HG03135 (cell line): ENCODE measurements at regions not wholly inside any gene's neighbourhood (a gene's known extent, or its start where the extent isn't known, plus 50 kb on each side); places are given as distances from the start of the nearest gene placed in this dataset.
"Not testable (repeated sequence)": the region's sequence is repeated elsewhere in the genome, so short reads cannot be mapped to it uniquely, and the experiment has no call there.

ENCODE experiments used
- ATAC-seq: cut with Tn5 transposase; IDR thresholded peaks from one replicate; pipeline ENCODE4 v1.9.1; 2021; ENCODE audit warnings: mild to moderate bottlenecking, moderate library complexity; ENCODE audit not compliant: unreplicated experiment

GRCh38 chr3:635393-635792, 438.8 kb downstream of the CHL1 start:
- no peak for ATAC-seq

GRCh38 chr3:643376-643775, 446.8 kb downstream of the CHL1 start:
- ATAC-seq: no peak

DNA sequence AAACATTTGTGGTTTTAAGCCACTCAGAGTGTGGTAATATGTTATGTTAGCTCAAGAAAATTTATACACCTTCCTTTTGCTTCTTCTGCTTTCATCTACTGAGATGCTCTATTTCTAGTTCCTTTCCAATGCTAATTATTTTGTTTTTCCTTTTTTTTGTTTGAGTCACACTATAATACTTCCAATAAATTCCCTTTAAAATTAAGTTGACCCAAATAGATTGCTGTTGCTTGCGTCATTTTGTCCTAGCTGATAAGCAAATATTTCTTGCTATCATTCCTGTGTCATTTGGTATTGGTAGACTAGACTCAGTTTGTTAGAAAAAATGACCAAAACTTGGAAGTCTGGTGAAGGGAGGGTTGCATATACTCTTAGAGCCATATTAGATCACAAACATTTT, 437.0 kb upstream of the CNTN6 start:
- no peak for ATAC-seq

- ATAC-seq: no peak
Measured at GRCh38 chr3:661356-661755, 431.5 kb upstream of the CNTN6 start.

DNA sequence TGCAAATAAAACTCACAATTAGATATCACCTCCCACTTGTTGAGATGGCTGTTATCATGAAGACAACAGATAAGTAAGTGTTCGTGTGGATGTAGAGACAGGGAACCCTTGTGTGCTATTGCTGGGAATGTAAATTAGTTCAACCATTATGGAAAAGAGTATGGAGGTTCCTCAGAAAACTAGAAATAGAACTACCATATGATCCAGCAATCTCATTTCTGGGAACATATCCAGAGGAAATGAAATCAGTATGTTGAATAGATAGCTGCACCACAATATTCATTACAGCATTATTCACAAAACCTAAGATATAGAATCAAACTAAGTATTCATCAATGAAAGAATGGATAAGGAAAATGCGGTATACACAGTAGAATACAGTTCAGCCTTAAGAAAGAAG, 418.7 kb upstream of the CNTN6 start:
- no peak for ATAC-seq

DNA sequence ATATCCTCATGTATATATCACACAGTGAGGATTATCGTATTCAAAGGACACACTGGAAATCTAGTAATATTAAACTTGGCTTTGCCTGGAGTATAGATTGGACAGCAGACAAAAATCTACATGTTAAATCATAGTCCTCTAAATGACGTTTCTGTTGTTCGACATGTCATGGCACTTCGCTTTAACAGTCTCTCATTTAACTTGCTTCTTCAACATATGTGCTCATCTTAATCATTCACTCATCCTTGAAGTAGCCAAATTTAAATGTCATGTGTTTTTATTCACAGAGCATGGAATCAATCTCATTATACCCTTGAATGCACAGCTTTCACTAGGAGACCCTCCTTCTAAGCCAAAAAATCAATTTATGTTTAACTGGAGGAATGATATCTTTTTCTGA, 417.0 kb upstream of the CNTN6 start:
- no peak for ATAC-seq

DNA sequence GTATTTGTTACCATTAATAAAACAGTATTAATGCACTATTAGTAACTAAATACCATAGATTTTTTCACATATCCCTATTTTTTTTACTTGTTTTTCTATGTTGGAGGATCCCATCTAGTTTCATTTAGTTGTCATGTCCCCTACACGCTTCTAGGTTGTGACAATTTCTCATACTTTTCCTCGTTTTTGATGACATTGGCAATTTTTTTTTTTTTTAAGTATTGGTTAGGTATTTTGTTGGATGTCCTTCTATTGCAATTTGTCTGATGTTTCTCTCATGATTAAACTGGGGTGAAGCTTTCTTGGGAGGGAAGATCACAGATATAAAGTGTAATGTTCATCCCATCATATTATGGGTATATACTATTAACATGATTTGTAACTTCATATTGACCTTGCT, 409.1 kb upstream of the CNTN6 start:
- ATAC-seq: no peak

GRCh38 chr3:690770-691169, 402.1 kb upstream of the CNTN6 start:
- no peak for ATAC-seq

GRCh38 chr3:700514-700913, 392.3 kb upstream of the CNTN6 start:
- ATAC-seq: no peak

DNA sequence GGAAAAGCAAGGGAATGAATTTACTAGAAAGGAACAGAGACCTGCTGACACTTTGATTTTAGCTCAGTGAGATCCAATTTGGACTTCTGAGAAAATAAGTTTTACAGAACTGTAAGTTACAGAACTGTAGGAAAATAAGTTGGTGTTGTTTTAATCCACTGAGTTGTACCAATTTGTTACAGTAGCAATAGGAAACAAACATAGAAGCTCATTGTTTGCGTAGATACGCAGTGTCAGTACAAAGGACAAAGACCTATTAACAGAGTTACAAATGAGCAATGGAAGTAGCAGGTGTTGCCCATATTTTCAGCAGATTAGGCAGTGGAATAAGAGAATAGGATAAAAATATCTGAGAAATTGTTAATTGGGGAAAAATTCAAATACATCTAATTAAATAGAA, 385.8 kb upstream of the CNTN6 start:
- ATAC-seq: no peak

DNA sequence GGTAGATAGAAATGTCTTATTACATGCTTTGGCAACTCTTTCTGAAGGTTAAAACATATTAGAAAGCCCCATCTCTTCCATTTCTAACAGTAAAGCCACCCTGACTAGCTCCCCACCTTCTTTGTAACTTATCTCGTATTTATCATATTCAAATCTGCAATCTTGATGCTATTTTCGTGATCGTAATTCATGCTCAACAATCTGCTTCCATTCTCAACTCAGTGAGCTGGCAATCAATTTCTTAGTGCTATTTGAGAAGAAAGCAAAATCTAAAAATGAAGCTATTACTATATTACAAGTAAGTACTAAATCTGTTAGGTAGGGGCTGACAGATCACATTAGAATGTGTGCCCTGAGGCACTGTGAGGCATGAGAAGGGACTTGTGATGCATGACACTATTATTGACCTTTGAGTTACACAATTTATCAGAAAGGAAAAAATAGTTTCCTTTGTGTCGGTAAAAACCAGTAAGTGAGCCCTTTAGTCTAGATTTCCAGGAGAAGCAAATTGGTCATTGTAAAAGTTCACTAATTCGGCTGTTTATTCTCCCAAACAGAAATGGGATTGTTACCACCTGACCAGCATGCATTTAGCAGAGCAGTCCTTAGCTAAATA, 379.7 kb upstream of the CNTN6 start:
- no peak for ATAC-seq

GRCh38 chr3:713947-714620, 378.7 kb upstream of the CNTN6 start:
- ATAC-seq: no peak

GRCh38 chr3:721086-721485, 371.7 kb upstream of the CNTN6 start:
- no peak for ATAC-seq

GRCh38 chr3:732326-732928, 360.4 kb upstream of the CNTN6 start:
- no peak for ATAC-seq

GRCh38 chr3:733313-733712, 359.5 kb upstream of the CNTN6 start:
- ATAC-seq: no peak

DNA sequence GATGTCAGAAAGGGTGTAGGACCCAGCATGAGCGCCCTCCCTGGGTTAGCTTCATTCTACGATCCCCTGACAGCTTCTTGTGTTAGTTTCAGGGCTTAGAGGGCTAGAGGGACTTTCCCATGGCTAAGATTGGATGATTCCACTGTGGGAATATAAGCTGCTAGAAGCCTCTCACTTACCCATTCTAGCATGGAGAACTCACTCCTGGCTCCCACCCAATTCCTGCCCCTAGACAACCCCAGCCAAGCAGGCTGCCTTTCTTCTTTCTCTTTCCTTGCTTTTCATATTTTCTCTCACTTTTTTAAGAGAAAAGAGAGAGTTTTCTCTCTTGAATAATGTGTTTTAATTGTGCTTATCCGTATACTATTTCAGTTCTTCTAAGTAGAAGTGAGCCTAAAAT, 335.1 kb upstream of the CNTN6 start:
- no peak for ATAC-seq

- ATAC-seq: no peak
Measured at GRCh38 chr3:759106-759505, 333.7 kb upstream of the CNTN6 start.

DNA sequence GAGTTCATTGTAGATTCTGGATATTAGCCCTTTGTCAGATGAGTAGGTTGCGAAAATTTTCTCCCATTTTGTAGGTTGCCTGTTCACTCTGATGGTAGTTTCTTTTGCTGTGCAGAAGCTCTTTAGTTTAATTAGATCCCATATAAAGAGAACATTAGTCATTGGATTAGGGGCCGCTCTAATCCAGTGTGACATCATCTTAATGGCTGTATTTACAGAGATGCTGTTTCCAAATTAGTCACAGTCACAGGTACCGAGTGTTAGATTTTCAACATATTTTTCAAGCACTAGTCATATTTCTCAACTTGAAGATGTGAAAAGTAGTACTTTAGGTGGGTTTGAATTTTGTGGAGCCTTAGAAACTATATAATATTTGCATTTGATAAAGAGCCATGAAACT, 319.4 kb upstream of the CNTN6 start:
- ATAC-seq: not testable (repeated sequence)

- ATAC-seq: no peak
Measured at GRCh38 chr3:775178-775880, 317.5 kb upstream of the CNTN6 start.

DNA sequence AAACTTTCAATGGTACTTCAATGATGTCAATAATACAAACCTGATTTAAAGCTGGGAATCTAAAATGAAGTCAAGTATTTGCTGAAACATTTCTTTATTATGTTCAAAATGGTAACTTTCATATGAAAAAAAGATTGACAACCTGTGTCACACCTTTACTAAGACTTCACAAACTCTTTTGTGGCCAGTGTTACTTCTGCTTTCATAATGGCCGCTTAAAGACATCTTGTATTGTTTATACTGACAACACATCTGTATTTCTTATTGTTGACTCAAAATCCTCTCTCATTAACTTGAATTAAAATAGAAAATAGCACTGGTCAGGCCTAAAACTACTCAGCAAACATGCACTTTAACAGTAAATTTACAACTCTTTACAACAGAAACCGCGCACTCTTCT, 312.3 kb upstream of the CNTN6 start:
- ATAC-seq: no peak

GRCh38 chr3:791442-791841, 301.4 kb upstream of the CNTN6 start:
- no peak for ATAC-seq

DNA sequence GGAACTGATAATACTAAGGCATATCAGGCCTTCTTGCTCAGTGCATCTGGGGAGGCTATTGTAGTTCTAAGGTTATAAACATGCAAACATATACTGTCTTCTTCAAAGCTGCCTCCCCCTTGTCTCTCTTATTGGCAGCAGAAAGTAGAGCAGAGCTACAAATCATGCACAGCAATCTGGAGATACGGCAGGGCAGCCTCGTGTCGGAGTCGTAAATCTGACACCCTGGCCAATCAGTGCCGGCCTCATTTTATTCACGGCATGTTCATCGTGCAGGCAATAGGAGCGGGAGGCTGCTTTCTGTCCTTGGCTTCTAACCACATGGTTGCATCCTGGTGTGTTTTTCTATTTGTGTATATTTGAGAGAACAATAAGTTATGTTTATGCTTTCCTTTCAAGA, 300.2 kb upstream of the CNTN6 start:
- no peak for ATAC-seq
